NCI-H146 (cell line): ENCODE measurements at regions not wholly inside any gene's neighbourhood (a gene's known extent, or its start where the extent isn't known, plus 50 kb on each side); places are given as distances from the start of the nearest gene placed in this dataset.
"Not testable (repeated sequence)": the region's sequence is repeated elsewhere in the genome, so short reads cannot be mapped to it uniquely, and the experiment has no call there.

Experiments used
- DNase-seq: peaks from one replicate; lab custom pipeline; 2025; lab: John Stamatoyannopoulos, UW

- DNase-seq, result no peak
These were observed 56.2 kb upstream of the TNPO1 start for GRCh38 chr5:72760259-72760658.

GRCh38 chr5:72752909-72753308, 63.6 kb upstream of the TNPO1 start:
- no peak for DNase-seq

GRCh38 chr5:72749362-72749997, 67.0 kb upstream of the TNPO1 start:
- no peak for DNase-seq

GRCh38 chr5:72747826-72748225, 68.6 kb upstream of the TNPO1 start:
- no peak for DNase-seq

- DNase-seq, result no peak
These were observed 69.7 kb upstream of the TNPO1 start for GRCh38 chr5:72746736-72747135.

GRCh38 chr5:72744136-72744535, 72.3 kb upstream of the TNPO1 start:
- DNase-seq, result no peak

- no peak for DNase-seq
These were observed 74.7 kb upstream of the TNPO1 start for GRCh38 chr5:72741805-72742204.

- no peak for DNase-seq
These were observed 82.7 kb upstream of the TNPO1 start for GRCh38 chr5:72733810-72734209.

GRCh38 chr5:72723581-72723980, 92.9 kb upstream of the TNPO1 start:
- no peak for DNase-seq

GRCh38 chr5:72722792-72723452, 93.5 kb upstream of the TNPO1 start:
- DNase-seq, result no peak

- DNase-seq, result no peak
These were observed 94.6 kb upstream of the TNPO1 start for GRCh38 chr5:72721844-72722243.

- no peak for DNase-seq
These were observed 96.3 kb upstream of the TNPO1 start for GRCh38 chr5:72720205-72720604.

GRCh38 chr5:72711351-72711750, 105.1 kb upstream of the TNPO1 start:
- no peak for DNase-seq

GRCh38 chr5:72709341-72709740, 107.1 kb upstream of the TNPO1 start:
- DNase-seq, result no peak

GRCh38 chr5:72705178-72705577, 111.3 kb upstream of the TNPO1 start:
- DNase-seq, result no peak

- no peak for DNase-seq
These were observed 112.6 kb upstream of the TNPO1 start for GRCh38 chr5:72703876-72704275.

GRCh38 chr5:72702881-72703434, 113.5 kb upstream of the TNPO1 start:
- no peak for DNase-seq

- not testable (repeated sequence) for DNase-seq
These were observed 114.4 kb upstream of the TNPO1 start for GRCh38 chr5:72702105-72702504.

GRCh38 chr5:72698481-72698880, 118.0 kb upstream of the TNPO1 start:
- DNase-seq, result no peak

GRCh38 chr5:72697622-72698021, 118.8 kb upstream of the TNPO1 start:
- no peak for DNase-seq

- DNase-seq, result no peak
These were observed 120.8 kb upstream of the TNPO1 start for GRCh38 chr5:72695659-72696058.

GRCh38 chr5:72694856-72695255, 121.6 kb upstream of the TNPO1 start:
- DNase-seq, result no peak

GRCh38 chr5:72693546-72694205, 122.8 kb upstream of the TNPO1 start:
- no peak for DNase-seq
